Keratinocyte (primary cell): ENCODE measurements at regions not wholly inside any gene's neighbourhood (a gene's known extent, or its start where the extent isn't known, plus 50 kb on each side); places are given as distances from the start of the nearest gene placed in this dataset.
A peak's percentile ranks its signal among the peaks of the same experiment; 100 is the strongest.

Source experiments
- DNase-seq: peaks from one replicate; pipeline ENCODE4 v3.0.0-alpha.2; 2011; ENCODE audit warnings: low read depth, missing footprints, low spot score
- FAIRE-seq: peaks from 2 replicates; lab custom pipeline; 2011; peaks lifted over from hg19 to GRCh38; lab: Jason Lieb, UNC
- H2AFZ ChIP-seq: 2 replicates; pipeline ENCODE4 v1.6.0; 2012; ENCODE audit warnings: low read length, control low read depth, inconsistent platforms; ENCODE audit not compliant: control insufficient read depth
- H3K27ac ChIP-seq: 2 replicates; pipeline ENCODE4 v1.5.1; 2011; ENCODE audit warnings: low read length; ENCODE audit not compliant: control insufficient read depth, insufficient read depth
- H3K27me3 ChIP-seq: 3 replicates; pipeline ENCODE4 v1.6.0; 2011; ENCODE audit warnings: low read length; ENCODE audit not compliant: control insufficient read depth, insufficient read depth; ENCODE audit errors: extremely low read depth
- H3K36me3 ChIP-seq, 2 experiments: 2 replicates in 1 of 2; 3 replicates in 1 of 2; pipeline ENCODE4 v1.5.1; 2011; ENCODE audit warnings: low read length in 2 of 2, mild to moderate bottlenecking in 1 of 2; ENCODE audit not compliant: control insufficient read depth in 2 of 2, insufficient read depth in 2 of 2; ENCODE audit errors: extremely low read depth in 1 of 2
- H3K4me1 ChIP-seq: 3 replicates; pipeline ENCODE4 v1.5.1; 2011; ENCODE audit warnings: low read length; ENCODE audit not compliant: control insufficient read depth, insufficient read depth; ENCODE audit errors: extremely low read depth
- H3K4me2 ChIP-seq: 3 replicates; pipeline ENCODE4 v1.6.0; 2011; ENCODE audit warnings: low read depth, low read length; ENCODE audit not compliant: control insufficient read depth, insufficient read depth; ENCODE audit errors: extremely low read depth
- H3K4me3 ChIP-seq, 3 experiments: fragments of 200-600 bp in 1 of 3; sonication (generic) in 1 of 3; 2 replicates in 2 of 3; 3 replicates in 1 of 3; pipeline ENCODE4 v1.5.1; 2011 to 2016; ENCODE audit warnings: low read length in 3 of 3, mild to moderate bottlenecking in 3 of 3, control low read depth in 2 of 3, inconsistent platforms in 1 of 3, low read depth in 1 of 3, mixed read lengths in 1 of 3, mixed run types in 1 of 3, moderate library complexity in 1 of 3; ENCODE audit not compliant: control insufficient read depth in 2 of 3, insufficient read depth in 2 of 3; ENCODE audit errors: extremely low read depth in 1 of 3
- H3K79me2 ChIP-seq: 2 replicates; pipeline ENCODE4 v1.6.0; 2012; ENCODE audit warnings: low read length; ENCODE audit not compliant: control insufficient read depth, insufficient read depth
- H3K9ac ChIP-seq: 3 replicates; pipeline ENCODE4 v1.6.0; 2011; ENCODE audit warnings: low read length; ENCODE audit not compliant: control insufficient read depth, insufficient read depth; ENCODE audit errors: extremely low read depth
- H3K9me1 ChIP-seq: 3 replicates; pipeline ENCODE4 v1.6.0; 2011; ENCODE audit warnings: low read length; ENCODE audit not compliant: control insufficient read depth, insufficient read depth; ENCODE audit errors: extremely low read depth
- H3K9me3 ChIP-seq: 2 replicates; pipeline ENCODE4 v1.5.1; 2012; ENCODE audit warnings: low read depth, low read length; ENCODE audit not compliant: control insufficient read depth
- H4K20me1 ChIP-seq: 3 replicates; pipeline ENCODE4 v1.6.0; 2011; ENCODE audit warnings: low read length; ENCODE audit not compliant: control insufficient read depth, insufficient read depth; ENCODE audit errors: extremely low read depth
- CTCF ChIP-seq, 3 experiments: IDR thresholded peaks in 1 of 3; conservative IDR thresholded peaks in 1 of 3; optimal IDR thresholded peaks in 1 of 3; 2 replicates in 2 of 3; 3 replicates in 1 of 3; pipeline versions ENCODE3 to v1.5.1; 2011; ENCODE audit warnings: low read length in 3 of 3, mild to moderate bottlenecking in 3 of 3, moderate library complexity in 2 of 3, control low read depth in 1 of 3, inconsistent platforms in 1 of 3; ENCODE audit not compliant: insufficient read depth in 2 of 3; ENCODE audit errors: extremely low read depth in 1 of 3
- EZH2 ChIP-seq: IDR thresholded peaks from one replicate; pipeline ENCODE4 v1.6.1; 2012; ENCODE audit warnings: inconsistent platforms, mild to moderate bottlenecking, low read length, moderate library complexity
- dilution Hi-C: fragments of 300-500 bp; cut with MboI; formaldehyde crosslinking; loops from one replicate; pipeline ENCODE4 v1.7.0; 2020; ENCODE audit warnings: low sequenced_read_pairs; ENCODE audit not compliant: extremely low pct_ligation_motif_present

GRCh38 chr15:39181940-39182339, 398.9 kb upstream of the THBS1 start:
- H3K4me3 ChIP-seq, result no peak overlapping the region
- H3K27me3 ChIP-seq, result no peaks in the 10 kb centered on the region
- no peak overlapping the region for H3K27ac ChIP-seq
- no peaks in the 10 kb centered on the region for H3K79me2 ChIP-seq
- peaks cover 0 to 2% of the 10 kb centered on the region in 2 experiments for H3K36me3 ChIP-seq
- H3K9me1 ChIP-seq, result no peaks in the 10 kb centered on the region
- DNase-seq (no peak), FAIRE-seq (no peak)
- H3K4me2 ChIP-seq, result no peak overlapping the region
- no peaks in the 10 kb centered on the region for H4K20me1 ChIP-seq
- dilution Hi-C loops, result no loop called here
- H3K9ac ChIP-seq, result no peak overlapping the region
- peaks cover 54% of the 10 kb centered on the region for H3K4me1 ChIP-seq
- H2AFZ ChIP-seq, result no peak overlapping the region
- no peaks in the 10 kb centered on the region for H3K9me3 ChIP-seq
- no peak for TF ChIP-seq CTCF (optimal IDR thresholded peaks at IDR 0.05 in 1 of 3, IDR thresholded peaks at IDR 0.05 in 1 of 3, conservative IDR thresholded peaks at IDR 0.05 in 1 of 3; ENCODE audit: extremely low read depth in 1 of 3, insufficient read depth in 2 of 3, low read length in 3 of 3)
- no peak for TF ChIP-seq EZH2

DNA sequence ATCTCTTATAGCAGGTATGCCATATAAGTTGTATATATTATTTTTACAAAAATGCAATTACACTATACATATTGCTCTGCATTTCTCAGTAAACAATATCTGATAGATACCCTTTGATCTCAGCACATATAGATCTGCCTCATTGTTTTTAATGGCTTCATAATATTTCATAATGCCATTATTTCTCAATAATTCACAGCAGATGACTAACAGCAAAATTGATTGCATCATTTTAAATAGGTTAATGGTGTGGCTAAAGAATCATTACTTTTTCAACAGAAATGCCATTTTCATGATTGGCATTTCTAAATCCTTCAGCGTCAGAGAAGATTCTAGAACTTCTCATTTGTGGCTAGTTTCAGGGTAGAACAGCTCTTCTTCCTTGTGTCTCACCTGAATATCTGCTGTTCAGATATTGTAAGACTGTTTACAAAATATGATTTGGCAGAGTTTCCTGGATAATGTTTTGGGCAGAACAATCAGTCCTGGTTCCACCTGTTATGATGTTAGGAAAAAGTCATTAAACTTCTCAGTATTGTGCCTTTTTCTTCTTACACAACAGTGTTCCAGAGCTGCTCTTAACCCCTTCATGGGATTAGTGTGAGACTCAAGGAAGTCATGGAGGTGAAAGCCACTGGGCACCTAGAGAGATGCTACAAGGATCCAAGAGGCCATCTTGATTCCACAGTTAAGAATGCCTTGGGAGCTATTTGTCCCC, 397.6 kb upstream of the THBS1 start:
- dilution Hi-C loops, result no loop called here
- Histone ChIP-seq H3K9ac (no peak overlapping the region), H3K4me2 (no peak overlapping the region), H3K9me3 (no peaks in the 10 kb centered on the region), H3K27me3 (no peaks in the 10 kb centered on the region), H3K36me3 (peaks cover 0 to 2% of the 10 kb centered on the region in 2 experiments), H3K4me1 (peaks cover 44% of the 10 kb centered on the region), H3K79me2 (no peaks in the 10 kb centered on the region), H3K27ac (peak overlapping the region; percentile 16), H4K20me1 (no peaks in the 10 kb centered on the region), H3K9me1 (no peaks in the 10 kb centered on the region), H3K4me3 (no peak overlapping the region), H2AFZ (no peak overlapping the region)
- FAIRE-seq, result peak; percentile 44
- TF ChIP-seq EZH2 (no peak), CTCF (optimal IDR thresholded peaks at IDR 0.05 in 1 of 3, IDR thresholded peaks at IDR 0.05 in 1 of 3, conservative IDR thresholded peaks at IDR 0.05 in 1 of 3; ENCODE audit: extremely low read depth in 1 of 3, insufficient read depth in 2 of 3, low read length in 3 of 3) (no peak)
- DNase-seq, result no peak
